Stimulated activated naive CD4-positive, alpha-beta T cell (primary cell): ENCODE measurements at regions not wholly inside any gene's neighbourhood (a gene's known extent, or its start where the extent isn't known, plus 50 kb on each side); places are given as distances from the start of the nearest gene placed in this dataset.
"Not testable (repeated sequence)": the region's sequence is repeated elsewhere in the genome, so short reads cannot be mapped to it uniquely, and the experiment has no call there.

Experiments
- DNase-seq, 6 experiments: peaks; one replicate each; lab custom pipeline; 2025; lab: John Stamatoyannopoulos, UW

DNA sequence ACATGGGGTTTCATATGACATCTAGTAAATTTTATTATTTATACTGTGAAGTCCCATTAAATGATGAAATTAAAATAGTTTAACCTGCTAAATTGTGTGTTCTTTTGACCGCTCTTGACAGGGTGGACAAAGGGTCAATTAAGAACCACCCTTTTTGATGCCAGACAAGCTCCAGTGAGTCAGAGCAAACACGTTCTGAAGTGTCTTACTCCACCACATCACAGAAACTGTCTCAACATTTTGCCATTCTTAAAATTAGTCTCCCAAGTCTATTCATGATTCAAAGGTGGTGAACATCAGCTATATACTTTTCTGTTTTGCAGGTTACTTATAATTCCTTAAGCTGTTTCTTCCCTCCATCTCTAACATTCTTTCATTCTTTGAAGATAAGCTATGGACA lies 142.1 kb downstream of the SPATA31A6 start:
- DNase-seq, result not testable (repeated sequence)

DNA sequence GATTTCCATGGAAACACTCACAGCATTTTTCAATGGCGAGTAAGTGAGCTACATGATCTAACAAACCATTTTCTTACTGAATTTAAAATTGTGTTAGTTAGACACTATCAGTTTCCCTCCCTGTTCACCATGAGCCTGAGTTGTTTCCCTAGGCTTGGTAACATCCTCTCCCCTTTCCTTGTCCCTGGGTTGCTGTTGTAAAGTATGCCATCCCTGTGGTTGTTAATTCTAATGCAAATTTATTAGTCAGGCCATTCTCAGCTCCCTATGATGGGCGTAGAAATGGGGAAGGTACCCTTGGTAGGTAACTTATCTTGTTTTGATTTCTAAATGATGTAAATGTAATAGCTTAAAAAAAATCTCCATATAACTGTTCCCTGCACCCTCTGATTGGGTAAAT lies 143.0 kb downstream of the SPATA31A6 start:
- DNase-seq, result not testable (repeated sequence)

DNA sequence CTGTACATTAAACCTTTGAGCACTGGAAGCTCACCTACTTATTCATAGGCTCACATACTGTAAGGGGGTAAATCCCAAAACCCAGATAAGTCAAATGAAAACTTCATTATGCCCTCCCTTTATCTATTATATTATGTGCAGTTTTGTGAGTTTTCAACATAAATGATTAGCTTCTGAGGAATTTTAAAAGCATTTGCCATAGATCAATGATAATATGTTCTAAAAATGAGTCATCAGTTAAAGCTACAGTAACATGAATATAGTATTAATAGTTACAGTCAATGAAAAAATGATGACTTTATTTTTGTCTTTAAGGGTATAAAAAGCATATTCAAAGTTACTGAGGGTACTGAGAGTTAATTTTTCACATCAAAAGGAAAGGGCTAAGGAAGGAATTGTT lies 151.9 kb downstream of the SPATA31A6 start:
- DNase-seq, result not testable (repeated sequence)

DNA sequence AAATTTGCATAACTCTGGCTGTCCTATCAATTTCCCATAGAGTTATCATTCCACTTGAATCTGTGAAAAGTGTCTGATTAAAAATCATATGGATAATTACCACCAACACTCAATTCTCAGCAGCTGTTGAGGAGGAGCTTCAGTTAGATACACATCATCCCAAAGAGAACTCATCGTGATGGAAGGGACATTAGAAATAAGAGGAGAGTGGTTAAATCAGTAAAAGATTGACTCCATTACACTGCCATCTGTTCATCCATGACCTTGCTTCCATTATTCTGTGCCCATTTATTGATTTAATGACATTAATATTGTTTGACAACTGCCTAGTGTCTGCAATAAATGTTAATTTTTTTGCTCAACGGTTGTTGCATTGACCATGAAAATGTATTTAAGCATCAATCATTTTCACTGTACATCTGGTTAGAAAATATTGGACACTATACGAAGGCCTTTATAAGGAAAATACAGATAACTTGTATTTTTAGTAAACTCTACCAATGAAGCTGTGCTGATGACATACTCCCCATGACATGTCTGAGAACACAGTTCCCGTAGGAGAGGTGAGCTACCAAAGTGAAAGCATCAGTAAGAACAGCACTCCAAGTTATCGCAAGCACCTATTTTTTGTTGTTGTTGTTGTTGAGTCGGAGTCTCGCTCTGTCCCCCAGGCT lies 152.7 kb downstream of the SPATA31A6 start:
- DNase-seq, result not testable (repeated sequence)

DNA sequence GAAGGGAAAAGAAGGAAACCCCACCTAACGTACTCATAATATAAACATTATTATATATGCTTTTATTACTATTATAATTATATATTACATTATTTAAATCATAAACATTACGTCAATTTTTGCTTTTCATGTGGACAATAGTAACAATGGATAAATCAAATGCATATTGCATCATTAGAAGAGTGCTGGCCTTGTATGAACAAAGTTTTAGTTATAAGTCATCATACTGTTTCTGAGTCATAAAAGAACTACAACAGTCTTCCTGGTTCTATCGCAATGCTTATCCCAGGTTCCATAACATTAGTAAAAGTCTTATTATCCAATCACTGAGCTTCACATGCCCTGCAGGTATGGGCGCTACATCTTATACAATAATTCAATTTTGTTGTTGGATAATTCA lies 154.8 kb downstream of the SPATA31A6 start:
- not testable (repeated sequence) for DNase-seq

DNA sequence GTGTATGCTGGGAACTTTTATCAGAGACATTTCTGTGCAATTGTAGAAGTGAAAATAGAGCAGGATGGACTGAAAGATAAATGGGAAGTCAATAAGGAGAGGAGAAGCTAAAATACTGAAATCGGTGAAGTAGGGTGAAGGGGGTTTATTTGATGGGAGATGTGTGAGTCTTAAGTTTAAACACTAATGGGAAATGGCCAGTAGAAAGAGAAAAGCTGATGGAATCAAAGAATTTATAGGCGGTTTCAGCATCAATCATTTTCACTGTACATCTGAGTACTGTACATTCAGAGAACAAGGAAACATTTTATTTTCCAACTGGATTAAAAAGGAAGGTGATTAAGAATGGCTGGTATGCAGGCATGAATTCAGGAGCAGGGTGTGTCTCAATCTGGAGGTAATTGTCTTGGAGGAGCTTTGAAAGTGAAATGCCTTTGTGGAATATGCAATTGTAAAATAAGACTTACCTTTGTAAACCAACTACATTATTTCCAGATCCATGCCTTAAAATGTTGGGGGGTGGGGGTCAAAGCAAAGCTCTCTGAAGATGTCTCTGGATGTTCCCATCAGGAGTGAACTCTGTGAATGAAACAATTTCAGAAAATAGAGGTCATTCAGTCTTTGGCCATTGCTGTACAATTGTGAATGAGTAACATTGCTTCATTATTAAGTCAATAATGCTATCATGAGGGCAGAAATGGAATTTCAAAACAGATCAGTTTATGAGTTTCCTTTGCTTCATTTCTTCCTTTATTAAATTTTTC lies 156.4 kb downstream of the SPATA31A6 start:
- not testable (repeated sequence) for DNase-seq

DNA sequence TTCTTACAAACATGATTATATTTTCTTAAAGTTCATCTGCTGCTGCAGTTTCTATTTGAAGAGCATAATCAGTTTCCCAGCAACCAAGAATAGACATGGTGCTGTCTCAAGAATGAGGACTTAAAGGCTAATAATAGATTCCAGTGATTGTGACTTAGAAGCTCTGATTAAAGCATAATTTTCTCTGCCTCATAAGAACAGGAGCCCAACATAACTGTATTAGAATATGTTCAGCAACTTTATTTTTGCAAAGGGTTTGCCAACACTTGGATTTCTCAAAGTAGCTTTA lies 156.9 kb downstream of the SPATA31A6 start:
- not testable (repeated sequence) for DNase-seq

DNA sequence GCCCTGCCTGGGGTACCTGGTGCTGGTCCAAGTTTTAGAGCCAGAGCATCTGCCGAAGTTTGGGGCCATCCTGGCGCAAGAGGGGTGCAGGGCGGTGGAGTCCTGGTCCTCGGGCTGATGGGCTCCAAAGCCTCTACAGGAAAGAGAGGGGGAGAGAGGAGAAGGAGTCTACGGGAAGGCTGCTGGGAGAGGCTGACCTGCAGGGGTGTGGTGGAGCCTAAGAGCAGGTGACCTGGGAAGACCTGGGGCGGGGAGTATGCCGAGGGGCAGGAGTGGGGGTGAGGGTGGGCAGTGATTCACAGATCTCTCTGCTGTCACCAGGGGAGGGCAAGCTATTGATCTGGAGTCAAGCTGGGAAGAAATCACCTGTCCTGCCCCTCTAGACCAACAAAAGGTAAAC lies 158.4 kb downstream of the SPATA31A6 start:
- not testable (repeated sequence) for DNase-seq

DNA sequence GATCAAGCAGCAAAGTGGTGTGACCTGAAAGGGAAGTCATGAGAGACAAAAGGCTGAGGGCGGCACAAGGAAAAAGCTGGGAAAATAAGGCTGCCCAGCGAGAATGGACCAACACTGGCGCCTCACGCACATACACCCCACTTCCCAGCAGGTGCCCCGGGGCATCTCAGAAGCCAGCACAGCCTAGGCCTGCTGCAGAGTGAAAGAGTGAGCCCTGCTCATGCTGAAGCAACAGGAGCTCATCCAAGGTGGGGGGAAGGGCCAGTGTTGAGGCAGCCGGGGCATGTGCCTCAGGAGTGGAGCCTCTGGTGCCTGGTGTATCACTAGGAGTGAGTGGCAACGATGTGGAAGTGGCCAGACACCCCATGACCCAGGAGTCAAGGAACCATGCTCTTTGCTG lies 158.8 kb downstream of the SPATA31A6 start:
- DNase-seq, result not testable (repeated sequence)

DNA sequence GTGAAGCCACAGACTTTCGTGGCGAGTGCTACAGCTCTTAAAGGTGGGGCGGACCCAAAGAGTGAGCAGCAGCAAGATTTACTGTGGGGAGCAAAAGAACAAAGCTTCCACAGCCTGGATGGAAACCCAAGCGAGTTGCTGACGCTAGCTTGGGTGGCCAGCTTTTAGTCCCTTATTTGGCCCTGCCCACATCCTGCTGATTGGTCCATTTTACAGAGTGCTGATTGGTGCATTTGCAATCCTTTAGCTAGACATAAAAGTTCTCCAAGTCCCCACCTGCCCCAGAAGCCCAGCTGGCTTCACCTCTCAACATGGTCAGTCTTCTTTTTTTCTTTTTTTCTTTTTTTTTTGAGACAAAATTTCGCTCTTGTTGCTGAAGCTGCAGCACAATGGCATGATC lies 161.0 kb downstream of the SPATA31A6 start:
- DNase-seq, result not testable (repeated sequence)

DNA sequence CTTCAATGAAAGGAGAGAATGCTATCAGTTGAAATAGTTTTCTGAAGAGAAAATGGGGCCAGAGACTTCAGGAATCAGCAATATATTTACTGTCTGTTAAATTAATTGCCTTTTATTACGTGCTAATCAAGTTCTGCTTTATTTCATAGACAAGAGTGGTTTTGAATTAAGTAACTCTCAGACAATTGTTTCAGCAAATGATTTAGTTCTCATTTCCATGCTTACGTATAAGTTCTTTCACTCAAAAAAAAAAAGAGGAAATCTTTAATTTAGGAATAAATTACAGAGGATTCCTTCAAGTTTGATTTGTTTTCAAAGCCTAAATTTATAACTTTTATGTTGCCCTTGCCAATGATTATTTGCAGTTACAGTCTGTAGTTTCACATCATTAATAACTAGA lies 163.5 kb downstream of the SPATA31A6 start:
- not testable (repeated sequence) for DNase-seq

DNA sequence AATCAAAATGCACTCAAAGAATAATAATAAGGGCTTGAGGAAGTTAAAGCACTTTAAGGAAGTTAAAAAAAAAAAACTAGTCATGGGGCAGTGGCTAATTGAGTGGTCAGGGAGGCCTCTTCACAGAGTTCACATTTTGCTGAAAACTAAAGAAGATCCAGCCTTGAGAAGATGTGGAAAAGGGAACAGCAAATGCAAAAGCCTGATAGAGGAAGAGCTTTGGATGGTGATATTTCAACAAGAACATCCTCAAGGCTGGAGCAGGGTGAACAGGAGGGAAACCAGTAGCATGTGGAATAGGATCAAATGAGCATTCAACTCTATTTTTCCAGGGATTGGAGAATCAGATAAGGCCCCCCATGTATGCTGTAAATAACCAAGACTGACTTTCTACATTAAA lies 165.7 kb downstream of the SPATA31A6 start:
- DNase-seq, result not testable (repeated sequence)

DNA sequence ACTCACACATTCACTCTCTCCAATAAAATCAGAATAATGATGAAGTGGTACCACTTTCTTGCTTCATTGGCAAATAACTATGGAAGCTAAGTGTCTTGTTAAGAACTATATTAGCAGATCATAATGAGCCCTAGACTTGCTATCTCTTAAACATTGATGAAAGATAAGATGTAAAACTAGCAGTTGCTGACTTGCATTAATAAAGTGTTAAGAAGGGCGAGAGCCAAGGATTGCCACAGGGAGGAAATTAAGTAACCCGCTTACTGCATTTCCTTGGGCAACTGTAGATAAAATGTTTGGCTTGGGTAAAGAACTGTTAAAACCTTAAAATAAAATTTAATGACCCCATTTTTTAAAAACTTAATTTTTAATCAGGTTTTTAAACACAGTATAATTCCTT lies 167.0 kb downstream of the SPATA31A6 start:
- not testable (repeated sequence) for DNase-seq

DNA sequence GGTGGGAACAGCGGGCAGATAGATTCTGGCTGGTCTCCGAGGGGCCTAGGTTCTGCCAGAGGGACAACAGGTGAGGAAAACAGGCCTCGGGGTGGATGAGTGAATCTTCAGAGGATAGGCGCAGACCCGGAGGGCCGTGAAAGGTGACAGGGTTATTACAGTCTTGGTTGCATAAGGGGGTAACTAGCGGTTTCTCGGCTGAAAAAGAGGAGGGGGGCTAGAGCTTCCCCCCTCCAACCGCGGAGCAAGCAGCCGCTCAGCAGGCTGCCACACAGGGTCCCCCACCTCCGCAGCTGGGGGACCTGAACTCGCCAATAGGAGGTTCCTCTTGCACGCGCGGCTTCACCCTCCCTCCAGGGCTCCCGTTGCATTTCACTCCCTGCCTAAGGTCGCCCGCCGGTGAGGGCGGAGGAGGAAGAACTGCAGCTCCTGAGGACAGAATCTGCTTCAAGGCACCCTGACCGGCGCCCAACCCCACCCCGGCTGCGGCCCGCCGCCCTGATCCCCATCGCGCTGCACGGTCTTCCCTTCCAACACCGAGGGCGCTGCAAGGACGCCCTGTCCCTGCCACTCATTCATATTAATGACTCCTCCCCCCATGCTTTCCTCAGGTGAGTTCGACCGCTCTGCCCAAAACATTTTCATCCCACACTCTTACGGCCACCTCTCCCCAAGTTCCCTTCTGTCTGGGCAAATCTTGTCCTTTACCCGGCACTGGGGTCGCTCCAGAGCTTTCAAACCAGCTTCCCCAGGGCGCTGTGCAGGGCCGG lies 174.3 kb downstream of the SPATA31A6 start:
- not testable (repeated sequence) for DNase-seq

DNA sequence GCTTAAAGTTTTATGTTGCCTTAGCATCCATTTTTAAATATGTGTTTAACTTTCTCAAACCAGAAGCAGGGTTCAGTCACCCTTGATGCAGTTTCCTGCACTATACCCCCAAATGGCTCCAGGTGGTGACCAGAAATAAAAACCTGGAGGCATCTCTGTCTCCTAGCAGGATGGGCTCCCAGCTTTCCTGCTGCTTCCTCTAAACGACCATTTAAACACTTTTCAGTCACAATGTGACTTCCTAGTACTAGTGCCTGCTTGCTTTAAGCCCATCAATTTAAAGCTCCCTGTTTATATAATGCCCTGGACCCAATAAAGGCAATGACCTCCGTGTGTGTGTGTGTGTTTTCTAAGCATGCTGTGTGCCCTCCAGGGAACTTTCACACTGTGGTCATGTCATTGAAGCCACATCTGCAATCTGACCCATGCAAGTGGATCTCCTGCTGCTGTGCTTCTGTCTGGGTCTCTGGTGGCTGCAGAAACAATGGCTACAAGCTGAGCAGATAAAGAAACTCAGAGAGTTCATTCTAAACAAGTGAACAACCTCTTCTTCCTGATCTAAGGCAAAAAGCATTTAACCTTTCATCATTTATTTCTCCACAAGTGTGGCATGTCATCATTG lies 175.3 kb downstream of the SPATA31A6 start:
- DNase-seq, result not testable (repeated sequence)

DNA sequence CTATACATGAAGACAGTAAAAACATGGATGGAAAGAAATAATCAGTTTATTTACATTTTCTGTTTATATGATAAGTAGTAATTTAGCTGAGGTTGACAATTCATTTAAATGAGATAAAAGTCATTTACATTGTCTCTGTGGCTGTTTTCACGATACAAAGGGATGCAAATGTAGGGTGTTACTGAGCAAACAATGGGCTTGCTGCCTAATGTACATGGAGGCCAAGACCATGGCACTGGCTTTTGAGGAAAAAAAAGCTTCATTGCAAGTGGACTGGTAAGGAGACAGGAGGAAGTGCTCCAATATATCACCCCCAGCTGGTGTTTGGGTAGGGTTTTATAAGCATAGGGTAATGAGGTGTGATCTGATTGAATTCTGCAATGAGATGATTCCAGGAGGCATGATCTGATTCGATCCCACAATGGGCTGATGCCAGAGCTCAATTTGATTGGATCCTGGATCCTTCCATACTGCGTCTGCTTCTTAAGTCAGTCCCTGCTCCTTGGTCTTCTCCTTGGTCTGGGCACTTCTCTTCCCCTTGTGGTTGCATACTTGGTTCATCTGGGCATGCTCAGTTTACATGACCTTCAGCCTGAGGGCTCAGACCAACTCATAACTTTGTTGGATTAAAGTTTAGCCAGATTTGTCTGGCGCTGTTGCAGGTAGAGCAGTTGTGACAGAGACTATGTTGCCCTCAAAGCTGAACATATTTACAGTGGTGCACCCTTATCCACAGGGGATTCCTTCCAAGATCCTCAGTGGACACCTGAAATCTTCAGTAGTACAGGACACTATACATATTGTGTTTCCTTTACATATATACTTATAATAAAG lies 181.2 kb downstream of the SPATA31A6 start:
- DNase-seq, result not testable (repeated sequence)

DNA sequence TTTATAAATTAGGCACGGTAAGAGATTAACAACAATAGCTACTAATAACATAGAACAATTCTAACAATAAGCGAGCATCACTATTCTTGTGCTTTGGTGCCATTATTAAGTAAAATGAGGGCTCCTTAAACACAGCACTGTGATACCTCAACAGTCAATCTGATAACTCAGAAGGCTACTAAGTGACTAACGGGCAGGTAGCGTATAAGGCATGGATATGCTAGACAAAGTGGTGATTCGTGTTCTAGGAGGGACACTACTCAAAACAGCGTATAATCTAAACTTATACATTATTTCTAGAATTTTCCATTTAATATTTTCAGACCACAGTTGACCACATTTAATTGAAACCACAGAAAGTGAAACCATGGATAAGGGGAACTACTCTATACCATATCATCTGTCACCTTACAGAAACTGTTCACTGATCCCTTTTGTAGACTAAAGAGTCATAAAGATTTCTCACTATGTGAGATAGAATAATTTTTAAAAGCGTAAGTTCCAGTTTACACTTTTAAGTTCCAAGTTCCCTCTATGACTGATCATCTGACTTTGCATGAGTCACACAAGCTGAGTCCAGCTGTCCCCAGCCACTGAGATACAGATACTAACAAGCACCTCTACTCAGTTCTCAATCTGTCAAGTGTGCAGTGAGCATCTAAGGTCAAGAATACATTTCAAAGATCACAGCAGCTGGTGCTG lies 181.9 kb downstream of the SPATA31A6 start:
- not testable (repeated sequence) for DNase-seq

DNA sequence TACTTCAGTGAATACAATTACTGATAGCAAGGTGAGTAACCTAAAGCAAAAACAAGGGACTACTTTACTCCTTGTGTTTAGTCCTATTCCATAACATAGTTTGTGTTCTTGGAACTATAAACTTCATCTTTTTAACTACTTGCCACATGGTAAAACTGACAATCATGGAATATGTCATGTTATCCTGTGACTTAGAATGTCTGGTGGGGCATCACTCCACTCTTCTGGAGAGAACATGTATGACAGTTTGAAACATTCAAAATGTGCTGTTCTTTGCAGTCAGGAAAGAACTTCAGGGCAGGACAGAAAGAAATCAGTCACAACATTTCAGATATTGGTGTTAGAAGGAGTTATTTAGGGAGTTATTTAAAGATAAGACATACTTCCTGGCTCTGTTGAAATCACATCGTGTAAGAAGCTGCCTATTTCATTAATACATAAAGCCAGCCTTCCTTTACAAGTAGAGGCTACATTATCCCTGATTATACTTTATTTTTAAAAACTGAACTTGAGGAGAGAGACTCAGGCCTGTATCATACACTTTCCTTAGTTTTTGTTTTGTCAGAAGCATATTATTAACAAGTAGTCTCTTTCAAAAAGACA lies 184.9 kb downstream of the SPATA31A6 start:
- DNase-seq, result not testable (repeated sequence)

DNA sequence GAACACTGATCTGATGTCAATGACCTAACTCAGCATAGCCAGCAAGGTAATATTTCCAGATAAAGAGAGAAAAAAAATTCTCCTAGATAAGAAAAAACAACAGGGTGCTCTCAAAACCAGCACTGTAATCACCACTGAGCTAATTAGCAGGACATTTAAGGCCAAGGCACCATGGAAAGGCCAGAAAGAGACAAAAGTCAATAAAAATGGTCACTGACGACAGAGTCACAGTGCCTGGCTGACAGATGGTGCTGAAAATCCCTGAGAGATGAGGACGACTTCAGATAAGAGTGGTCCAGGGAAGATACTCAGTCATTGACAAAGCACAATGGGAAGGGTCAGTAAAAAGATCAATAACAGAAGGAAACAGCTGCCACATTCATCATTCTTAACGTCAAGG lies 186.7 kb downstream of the SPATA31A6 start:
- not testable (repeated sequence) for DNase-seq

DNA sequence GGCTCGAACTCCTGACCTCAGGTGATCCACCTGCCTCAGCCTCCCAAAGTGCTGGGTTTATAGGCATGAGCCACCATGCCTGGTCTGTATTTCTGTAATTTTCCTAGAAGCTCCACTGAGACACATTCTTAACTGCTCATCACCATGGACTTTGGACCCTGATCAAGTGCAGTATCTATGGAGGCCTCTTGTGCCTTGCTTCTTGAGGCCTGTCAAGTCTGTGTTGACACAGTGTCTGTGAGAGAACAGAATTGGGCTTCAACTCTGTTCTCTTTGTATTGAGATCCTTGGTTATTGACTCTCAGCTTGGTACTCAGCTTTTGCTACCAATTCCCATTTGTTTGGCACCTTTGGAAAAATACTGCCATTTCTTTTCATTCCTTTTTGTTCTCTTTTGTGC lies 188.0 kb downstream of the SPATA31A6 start:
- DNase-seq, result not testable (repeated sequence)
